ENCODE measurements at regions not wholly inside any gene's neighbourhood (a gene's known extent, or its start where the extent isn't known, plus 50 kb on each side); places are given as distances from the start of the nearest gene placed in this dataset.

- DNase-seq = no peak
These were observed 160.2 kb upstream of the FOXA2 start for GRCh38 chr20:22744341-22745193.

GRCh38 chr20:22745194-22745500 is 160.8 kb upstream of the FOXA2 start:
- no peak for DNase-seq

GRCh38 chr20:22746957-22747356 is 162.6 kb upstream of the FOXA2 start:
- DNase-seq = no peak

- DNase-seq = no peak
These were observed 168.0 kb upstream of the FOXA2 start for GRCh38 chr20:22752324-22752723.

GRCh38 chr20:22757424-22758183 is 173.2 kb upstream of the FOXA2 start:
- no peak for DNase-seq

GRCh38 chr20:22758815-22759214 is 174.4 kb upstream of the FOXA2 start:
- DNase-seq = no peak

- peak; percentile 69 for DNase-seq
These were observed 178.3 kb upstream of the FOXA2 start for GRCh38 chr20:22762576-22763256.

GRCh38 chr20:22763257-22763906 is 179.0 kb upstream of the FOXA2 start:
- DNase-seq = no peak

GRCh38 chr20:22768266-22769178 is 184.2 kb upstream of the FOXA2 start:
- no peak for DNase-seq

GRCh38 chr20:22770241-22770800 is 185.9 kb upstream of the FOXA2 start:
- no peak for DNase-seq

GRCh38 chr20:22771706-22772105 is 187.3 kb upstream of the FOXA2 start:
- DNase-seq = peak; percentile 15

- DNase-seq = no peak
These were observed 189.0 kb upstream of the FOXA2 start for GRCh38 chr20:22773344-22773743.

GRCh38 chr20:22775256-22775655 is 190.9 kb upstream of the FOXA2 start:
- no peak for DNase-seq

GRCh38 chr20:22775671-22776139 is 191.3 kb upstream of the FOXA2 start:
- no peak for DNase-seq

GRCh38 chr20:22776369-22776768 is 192.0 kb upstream of the FOXA2 start:
- DNase-seq = no peak

- DNase-seq = no peak
These were observed 195.5 kb upstream of the FOXA2 start for GRCh38 chr20:22779878-22780277.

- DNase-seq = no peak
These were observed 197.5 kb upstream of the FOXA2 start for GRCh38 chr20:22781869-22782268.

GRCh38 chr20:22789676-22790075 is 205.3 kb upstream of the FOXA2 start:
- peak; percentile 84 for DNase-seq

- no peak for DNase-seq
These were observed 207.0 kb upstream of the FOXA2 start for GRCh38 chr20:22791396-22791795.

- DNase-seq = no peak
These were observed 207.6 kb upstream of the FOXA2 start for GRCh38 chr20:22791877-22792525.

GRCh38 chr20:22794200-22794599 is 209.8 kb upstream of the FOXA2 start:
- peak; percentile 86 for DNase-seq

Measured in NCI-H69 (cell line).